Skeletal muscle satellite cell (primary cell): ENCODE measurements at regions not wholly inside any gene's neighbourhood (a gene's known extent, or its start where the extent isn't known, plus 50 kb on each side); places are given as distances from the start of the nearest gene placed in this dataset.
"Not testable (repeated sequence)": the region's sequence is repeated elsewhere in the genome, so short reads cannot be mapped to it uniquely, and the experiment has no call there.

Experiments
- H3K27me3 ChIP-seq: 2 replicates; pipeline ENCODE4 v1.7.0; 2013; ENCODE audit warnings: low read length; ENCODE audit not compliant: control insufficient read depth, insufficient read depth
- H3K36me3 ChIP-seq: 2 replicates; pipeline ENCODE4 v1.7.0; 2013; ENCODE audit warnings: mild to moderate bottlenecking, control low read depth, low read length; ENCODE audit not compliant: insufficient read depth
- H3K4me1 ChIP-seq: 2 replicates; pipeline ENCODE4 v1.7.0; 2013; ENCODE audit warnings: low read length; ENCODE audit not compliant: control insufficient read depth, insufficient read depth
- H3K4me2 ChIP-seq: 2 replicates; pipeline ENCODE4 v1.7.0; 2013; ENCODE audit warnings: mild to moderate bottlenecking, low read length
- H3K4me3 ChIP-seq: 2 replicates; pipeline ENCODE4 v1.7.0; 2013; ENCODE audit warnings: low read length
- H3K9ac ChIP-seq: 2 replicates; pipeline ENCODE4 v1.7.0; 2013; ENCODE audit warnings: mild to moderate bottlenecking, low read depth, low read length, moderate library complexity
- H3K9me3 ChIP-seq: replicated peaks from 2 replicates; pipeline ENCODE4 v1.7.0; 2013; ENCODE audit warnings: mild to moderate bottlenecking, control low read depth, low read length

DNA sequence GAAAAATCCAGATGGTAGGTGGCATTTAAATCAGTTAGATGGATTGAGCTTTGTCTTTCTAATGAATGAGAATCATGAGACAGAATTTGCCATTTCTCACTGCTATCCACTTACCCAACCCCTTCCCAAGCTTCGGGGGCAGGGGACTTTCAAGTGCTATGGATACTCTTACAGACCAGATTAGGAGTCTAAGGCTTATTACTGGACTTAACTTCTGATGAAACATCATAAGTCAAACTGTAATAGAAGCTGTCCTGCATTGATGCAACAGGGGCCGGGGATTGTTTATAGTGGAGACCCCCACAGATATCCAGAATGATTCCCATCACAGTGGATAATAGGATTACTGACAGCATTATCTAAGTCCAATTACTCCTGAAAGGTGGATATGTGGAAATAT, 267.0 kb downstream of the NUF2 start:
- Histone ChIP-seq H3K36me3 (no peaks in the 10 kb centered on the region), H3K27me3 (no peaks in the 10 kb centered on the region), H3K9ac (no peak overlapping the region), H3K4me1 (no peaks in the 10 kb centered on the region), H3K4me2 (no peak overlapping the region), H3K9me3 (no peaks in the 10 kb centered on the region), H3K4me3 (no peak overlapping the region)

DNA sequence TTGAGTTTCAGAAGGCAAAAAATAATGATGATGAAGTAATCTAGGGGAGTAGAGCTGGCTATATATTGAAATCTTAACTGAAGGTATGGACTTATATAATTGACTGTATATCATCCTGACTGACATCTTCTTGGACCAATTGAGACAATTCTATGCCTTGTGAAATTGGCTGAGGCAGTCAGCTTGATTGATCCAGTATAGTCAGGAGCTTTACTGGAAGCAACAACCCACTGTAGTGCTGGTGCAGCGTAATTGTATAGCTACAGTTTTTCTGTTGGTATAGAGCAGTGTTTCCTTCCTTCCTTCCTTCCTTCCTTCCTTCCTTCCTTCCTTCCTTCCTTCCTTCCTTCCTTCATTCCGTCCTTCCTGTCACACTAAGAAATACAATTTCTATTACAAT, 268.0 kb downstream of the NUF2 start:
- Histone ChIP-seq H3K27me3 (no peaks in the 10 kb centered on the region), H3K9me3 (no peaks in the 10 kb centered on the region), H3K4me1 (no peaks in the 10 kb centered on the region), H3K4me3 (no peak overlapping the region), H3K36me3 (no peaks in the 10 kb centered on the region), H3K9ac (no peak overlapping the region), H3K4me2 (no peak overlapping the region)

GRCh38 chr1:163591131-163591530, 269.4 kb downstream of the NUF2 start:
- not testable (repeated sequence) for H3K27me3 ChIP-seq, H3K9me3 ChIP-seq, H3K4me3 ChIP-seq, H3K4me2 ChIP-seq, H3K9ac ChIP-seq, H3K4me1 ChIP-seq, H3K36me3 ChIP-seq

DNA sequence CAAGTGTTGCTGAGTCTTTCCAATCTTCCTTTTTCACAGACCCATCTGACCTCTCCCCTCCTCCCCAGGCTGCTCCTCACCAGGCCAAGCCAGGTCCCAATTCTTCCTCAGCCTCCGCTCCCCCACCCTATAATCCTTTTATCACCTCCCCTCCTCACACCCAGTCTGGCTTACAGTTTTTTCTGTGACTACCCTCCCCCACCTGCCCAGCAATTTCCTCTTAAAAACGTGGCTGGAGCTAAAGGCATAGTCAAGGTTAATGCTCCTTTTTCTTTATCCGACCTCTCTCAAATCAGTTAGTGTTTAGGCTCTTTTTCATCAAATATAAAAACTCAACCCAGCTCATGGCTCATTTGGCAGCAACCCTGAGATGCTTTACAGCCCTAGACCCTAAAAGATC, 270.9 kb downstream of the NUF2 start:
- not testable (repeated sequence) for H3K36me3 ChIP-seq, H3K9ac ChIP-seq, H3K4me3 ChIP-seq, H3K9me3 ChIP-seq, H3K27me3 ChIP-seq, H3K4me1 ChIP-seq, H3K4me2 ChIP-seq

GRCh38 chr1:163596106-163596505, 274.4 kb downstream of the NUF2 start:
- not testable (repeated sequence) for H3K4me1 ChIP-seq, H3K9ac ChIP-seq, H3K27me3 ChIP-seq, H3K4me3 ChIP-seq, H3K9me3 ChIP-seq, H3K4me2 ChIP-seq, H3K36me3 ChIP-seq

- Histone ChIP-seq H3K9ac (no peak overlapping the region), H3K4me3 (no peak overlapping the region), H3K4me1 (no peaks in the 10 kb centered on the region), H3K27me3 (no peaks in the 10 kb centered on the region), H3K4me2 (no peak overlapping the region), H3K36me3 (no peaks in the 10 kb centered on the region), H3K9me3 (no peaks in the 10 kb centered on the region)
These were observed 274.9 kb downstream of the NUF2 start for GRCh38 chr1:163596541-163597258.

GRCh38 chr1:163604321-163604720, 282.6 kb downstream of the NUF2 start:
- H3K4me1 ChIP-seq, result no peaks in the 10 kb centered on the region
- H3K9me3 ChIP-seq, result no peaks in the 10 kb centered on the region
- H3K9ac ChIP-seq, result no peak overlapping the region
- H3K27me3 ChIP-seq, result no peaks in the 10 kb centered on the region
- H3K4me2 ChIP-seq, result no peak overlapping the region
- no peaks in the 10 kb centered on the region for H3K36me3 ChIP-seq
- H3K4me3 ChIP-seq, result no peak overlapping the region

- no peak overlapping the region for H3K9ac ChIP-seq
- no peaks in the 10 kb centered on the region for H3K9me3 ChIP-seq
- no peak overlapping the region for H3K4me3 ChIP-seq
- H3K27me3 ChIP-seq, result no peaks in the 10 kb centered on the region
- H3K4me2 ChIP-seq, result no peak overlapping the region
- no peaks in the 10 kb centered on the region for H3K36me3 ChIP-seq
- no peaks in the 10 kb centered on the region for H3K4me1 ChIP-seq
These were observed 283.1 kb downstream of the NUF2 start for GRCh38 chr1:163604896-163605295.

DNA sequence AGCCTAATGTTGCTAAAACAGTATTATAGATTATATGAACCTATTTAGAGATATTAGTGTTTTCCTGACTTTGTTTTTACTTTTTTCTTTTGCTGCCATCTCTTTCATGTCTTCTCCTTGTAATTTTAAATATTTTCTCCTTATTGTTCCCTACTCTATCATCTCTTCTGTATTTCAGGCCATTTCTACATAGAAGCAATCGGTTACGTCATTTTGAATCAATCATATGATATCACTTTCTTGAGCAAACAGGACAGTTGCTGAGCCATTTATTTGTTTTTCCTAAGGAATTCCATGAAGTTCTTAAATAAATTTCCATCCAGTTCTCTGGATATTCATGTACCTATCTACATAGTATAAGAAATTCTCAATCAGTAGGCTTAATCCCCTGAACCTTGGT, 287.2 kb downstream of the NUF2 start:
- no peaks in the 10 kb centered on the region for H3K36me3 ChIP-seq
- H3K9ac ChIP-seq, result no peak overlapping the region
- H3K4me2 ChIP-seq, result no peak overlapping the region
- no peaks in the 10 kb centered on the region for H3K4me1 ChIP-seq
- H3K27me3 ChIP-seq, result no peaks in the 10 kb centered on the region
- no peak overlapping the region for H3K4me3 ChIP-seq
- no peaks in the 10 kb centered on the region for H3K9me3 ChIP-seq

GRCh38 chr1:163609858-163610257, 288.1 kb downstream of the NUF2 start:
- no peak overlapping the region for H3K4me3 ChIP-seq
- no peaks in the 10 kb centered on the region for H3K36me3 ChIP-seq
- H3K4me2 ChIP-seq, result no peak overlapping the region
- no peaks in the 10 kb centered on the region for H3K9me3 ChIP-seq
- H3K4me1 ChIP-seq, result no peaks in the 10 kb centered on the region
- H3K9ac ChIP-seq, result no peak overlapping the region
- no peaks in the 10 kb centered on the region for H3K27me3 ChIP-seq

- no peak overlapping the region for H3K4me2 ChIP-seq
- no peaks in the 10 kb centered on the region for H3K36me3 ChIP-seq
- no peaks in the 10 kb centered on the region for H3K9me3 ChIP-seq
- H3K4me3 ChIP-seq, result no peak overlapping the region
- H3K27me3 ChIP-seq, result no peaks in the 10 kb centered on the region
- H3K9ac ChIP-seq, result no peak overlapping the region
- H3K4me1 ChIP-seq, result no peaks in the 10 kb centered on the region
These were observed 288.7 kb downstream of the NUF2 start for GRCh38 chr1:163610486-163610885.

DNA sequence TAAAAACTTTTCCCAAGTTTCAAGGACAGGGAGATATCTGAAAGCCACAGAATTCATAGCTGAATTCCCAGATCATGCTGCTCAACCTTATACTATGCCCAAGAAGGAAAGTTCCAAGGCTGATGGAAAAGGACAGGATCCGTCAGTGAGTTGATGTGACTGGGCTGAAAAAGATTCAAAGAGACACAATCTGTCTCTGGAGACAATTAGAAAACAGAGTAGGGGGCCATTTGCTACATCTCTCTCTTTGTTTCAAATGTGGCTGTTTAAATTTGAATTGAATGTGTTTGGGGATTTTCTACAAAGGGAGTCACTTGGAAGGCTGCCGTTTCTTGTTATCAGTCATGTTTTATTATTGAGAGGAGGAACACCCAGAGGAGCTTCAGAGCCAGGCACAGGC, 292.6 kb downstream of the NUF2 start:
- Histone ChIP-seq H3K36me3 (no peaks in the 10 kb centered on the region), H3K4me2 (no peak overlapping the region), H3K9ac (no peak overlapping the region), H3K4me3 (no peak overlapping the region), H3K9me3 (no peaks in the 10 kb centered on the region), H3K4me1 (no peaks in the 10 kb centered on the region), H3K27me3 (no peaks in the 10 kb centered on the region)
